WTC11 (cell line): ENCODE measurements at regions not wholly inside any gene's neighbourhood (a gene's known extent, or its start where the extent isn't known, plus 50 kb on each side); places are given as distances from the start of the nearest gene placed in this dataset.

ENCODE experiments used
- ATAC-seq: fragments of 200-7000 bp; cut with Tn5 transposase; 2 replicates; pipeline ENCODE4 v1.10.0; 2021; ENCODE audit warnings: mild to moderate bottlenecking, moderate library complexity
- CTCF ChIA-PET: fragments of 300-600 bp; sonication (Branson Sonifier 250); formaldehyde crosslinking; loops from one replicate; lab custom pipeline; 2021; ENCODE audit warnings: antibody characterized with exemption; lab: Charles Lee
- POLR2A ChIA-PET: fragments of 350-600 bp; sonication (Branson Sonifier 250); formaldehyde crosslinking; loops from one replicate; lab custom pipeline; 2021; ENCODE audit warnings: antibody characterized with exemption; lab: Charles Lee
- DNase-seq: peaks from one replicate; pipeline ENCODE4 v3.0.0; 2021; ENCODE audit warnings: low spot score
- H3K27ac Mint-ChIP-seq: 2 replicates; pipeline ENCODE4 v1.8.0; 2021; ENCODE audit warnings: mixed read lengths
- H3K27me3 Mint-ChIP-seq: 2 replicates; pipeline ENCODE4 v1.8.0; 2021; ENCODE audit warnings: low read depth, mild to moderate bottlenecking, moderate library complexity, mixed read lengths
- H3K36me3 Mint-ChIP-seq: 2 replicates; pipeline ENCODE4 v1.8.0; 2021; ENCODE audit warnings: mixed read lengths
- H3K4me1 Mint-ChIP-seq: 2 replicates; pipeline ENCODE4 v1.8.0; 2022; ENCODE audit warnings: mixed read lengths
- H3K4me3 Mint-ChIP-seq: 2 replicates; pipeline ENCODE4 v1.8.0; 2021; ENCODE audit warnings: mild to moderate bottlenecking, moderate library complexity, mixed read lengths
- H3K9me3 Mint-ChIP-seq: 2 replicates; pipeline ENCODE4 v1.8.0; 2021; ENCODE audit warnings: mixed read lengths
- CREB1 ChIP-seq: sonication (generic); formaldehyde crosslinking; IDR thresholded peaks from 2 replicates; pipeline ENCODE4 v1.8.0; 2023; ENCODE audit warnings: mild to moderate bottlenecking, missing genetic modification reagents
- EMX1 ChIP-seq: fragments of 250-450 bp; sonication (Bioruptor Pico); IDR thresholded peaks from 2 replicates; pipeline ENCODE4 v1.8.0; 2021; ENCODE audit warnings: mild to moderate bottlenecking
- ETV6 ChIP-seq: sonication (generic); formaldehyde crosslinking; IDR thresholded peaks from 2 replicates; pipeline ENCODE4 v1.8.1; 2022; ENCODE audit warnings: mild to moderate bottlenecking, missing genetic modification reagents
- GTF2I ChIP-seq: fragments of 250-450 bp; sonication (Bioruptor Pico); conservative IDR thresholded peaks from 2 replicates; pipeline ENCODE4 v1.4.0; 2021; ENCODE audit warnings: mild to moderate bottlenecking
- IRF2 ChIP-seq: sonication (generic); formaldehyde crosslinking; IDR thresholded peaks from 2 replicates; pipeline ENCODE4 v1.8.0; 2022; ENCODE audit warnings: low read depth, missing genetic modification reagents, borderline replicate concordance
- MXD4 ChIP-seq: fragments of 250-450 bp; sonication (Bioruptor Pico); IDR thresholded peaks from 2 replicates; pipeline ENCODE4 v1.8.0; 2021; ENCODE audit warnings: mild to moderate bottlenecking, moderate library complexity, borderline replicate concordance
- MYBL2 ChIP-seq: sonication (generic); formaldehyde crosslinking; IDR thresholded peaks from 2 replicates; pipeline ENCODE4 v1.8.1; 2023; ENCODE audit warnings: mild to moderate bottlenecking, moderate library complexity, missing genetic modification reagents
- NR2C2 ChIP-seq: sonication (generic); formaldehyde crosslinking; IDR thresholded peaks from 2 replicates; pipeline ENCODE4 v1.8.0; 2022; ENCODE audit warnings: mild to moderate bottlenecking, missing genetic modification reagents
- SMAD3 ChIP-seq: sonication (generic); formaldehyde crosslinking; IDR thresholded peaks from 2 replicates; pipeline ENCODE4 v1.8.0; 2022; ENCODE audit warnings: missing genetic modification reagents, mild to moderate bottlenecking, borderline replicate concordance
- TEAD1 ChIP-seq: sonication (generic); formaldehyde crosslinking; IDR thresholded peaks from 2 replicates; pipeline ENCODE4 v1.8.0; 2022; ENCODE audit warnings: mild to moderate bottlenecking, missing genetic modification reagents
- ZNF121 ChIP-seq: sonication (generic); formaldehyde crosslinking; IDR thresholded peaks from 2 replicates; pipeline ENCODE4 v1.8.0; 2023; ENCODE audit warnings: missing genetic modification reagents
- ZNF263 ChIP-seq: sonication (generic); formaldehyde crosslinking; IDR thresholded peaks from 2 replicates; pipeline ENCODE4 v1.8.1; 2022; ENCODE audit warnings: low read depth, mild to moderate bottlenecking, moderate library complexity, missing genetic modification reagents
- ZNF671 ChIP-seq: fragments of 250-450 bp; sonication (Bioruptor Pico); IDR thresholded peaks from 2 replicates; pipeline ENCODE4 v1.8.0; 2021; ENCODE audit warnings: mild to moderate bottlenecking
- TF ChIP-seq, protein P1 (sequence below): sonication (generic); formaldehyde crosslinking; IDR thresholded peaks from 2 replicates; pipeline ENCODE4 v1.8.1; 2022; ENCODE audit warnings: mild to moderate bottlenecking, moderate library complexity, missing genetic modification reagents
- TF ChIP-seq, protein P2 (sequence below): sonication (generic); formaldehyde crosslinking; IDR thresholded peaks from 2 replicates; pipeline ENCODE4 v1.8.0; 2023; ENCODE audit warnings: mild to moderate bottlenecking, missing genetic modification reagents
- TF ChIP-seq, protein P3 (sequence below): fragments of 250-450 bp; sonication (Bioruptor Pico); IDR thresholded peaks from 2 replicates; pipeline ENCODE4 v1.9.0; 2021; ENCODE audit warnings: moderate library complexity, mild to moderate bottlenecking, inconsistent platforms, borderline replicate concordance
- TF ChIP-seq, protein P4 (sequence below): sonication (generic); formaldehyde crosslinking; IDR thresholded peaks from 2 replicates; pipeline ENCODE4 v1.8.1; 2022; ENCODE audit warnings: missing genetic modification reagents, borderline replicate concordance
- TF ChIP-seq, protein P5 (sequence below): fragments of 200-600 bp; IDR thresholded peaks from 2 replicates; pipeline ENCODE4 v1.8.0; 2022; ENCODE audit warnings: antibody characterized with exemption

DNA sequence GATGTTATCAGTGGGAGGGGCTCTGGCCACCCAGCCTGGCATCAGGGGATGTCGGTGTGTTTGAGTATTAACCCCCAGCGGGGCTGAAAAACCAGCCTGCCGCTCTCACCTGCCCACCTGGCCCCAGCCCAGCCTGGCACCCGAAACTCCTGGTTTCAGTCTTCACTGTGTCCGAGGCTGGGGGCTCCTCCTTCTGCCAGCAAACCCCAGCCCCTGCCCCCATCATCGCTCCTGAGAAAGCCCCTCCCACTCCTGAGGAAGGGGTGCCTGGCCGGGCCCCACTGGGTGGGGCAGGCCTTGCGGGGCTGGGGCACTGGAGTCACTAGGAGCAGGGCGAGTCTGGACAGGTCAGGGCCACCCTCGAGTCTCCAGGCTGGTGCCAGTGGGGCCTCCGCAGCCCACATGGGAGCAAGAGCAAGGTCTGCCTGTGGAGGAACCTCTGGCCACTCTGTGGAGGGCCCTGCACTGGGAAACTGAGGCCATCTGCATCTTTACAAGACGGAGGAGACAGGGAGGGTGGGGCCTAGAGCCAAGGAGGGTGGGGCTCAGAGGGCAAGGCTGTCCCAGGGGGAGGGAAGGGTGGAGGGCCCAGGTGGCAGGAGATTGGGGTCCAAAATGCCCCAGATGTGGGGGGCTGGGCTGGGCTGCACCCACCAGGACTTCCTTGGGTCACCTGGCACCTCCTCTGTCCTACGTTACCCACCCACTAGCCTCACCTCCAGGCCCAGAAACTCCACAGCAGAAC is 51.5 kb upstream of the NOTCH1 start:
- peaks cover 13% of the 10 kb centered on the region for H3K9me3 Mint-ChIP-seq
- no peaks in the 10 kb centered on the region for H3K36me3 Mint-ChIP-seq
- ATAC-seq, result no peak; the same call in 1 of the 2 replicates
- TF ChIP-seq, protein P1, sequence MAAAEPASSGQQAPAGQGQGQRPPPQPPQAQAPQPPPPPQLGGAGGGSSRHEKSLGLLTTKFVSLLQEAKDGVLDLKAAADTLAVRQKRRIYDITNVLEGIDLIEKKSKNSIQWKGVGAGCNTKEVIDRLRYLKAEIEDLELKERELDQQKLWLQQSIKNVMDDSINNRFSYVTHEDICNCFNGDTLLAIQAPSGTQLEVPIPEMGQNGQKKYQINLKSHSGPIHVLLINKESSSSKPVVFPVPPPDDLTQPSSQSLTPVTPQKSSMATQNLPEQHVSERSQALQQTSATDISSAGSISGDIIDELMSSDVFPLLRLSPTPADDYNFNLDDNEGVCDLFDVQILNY (CRISPR knock-in tag), result no peak
- TF ChIP-seq ZNF121 (no peak), CREB1 (CRISPR knock-in tag) (no peak), SMAD3 (CRISPR knock-in tag) (no peak), MXD4 (CRISPR knock-in tag) (no peak), IRF2 (no peak), TEAD1 (CRISPR knock-in tag) (no peak), ZNF263 (no peak), GTF2I (no peak), NR2C2 (no peak), EMX1 (CRISPR knock-in tag) (no peak), MYBL2 (no peak), ZNF671 (CRISPR knock-in tag) (no peak)
- TF ChIP-seq, protein P2, sequence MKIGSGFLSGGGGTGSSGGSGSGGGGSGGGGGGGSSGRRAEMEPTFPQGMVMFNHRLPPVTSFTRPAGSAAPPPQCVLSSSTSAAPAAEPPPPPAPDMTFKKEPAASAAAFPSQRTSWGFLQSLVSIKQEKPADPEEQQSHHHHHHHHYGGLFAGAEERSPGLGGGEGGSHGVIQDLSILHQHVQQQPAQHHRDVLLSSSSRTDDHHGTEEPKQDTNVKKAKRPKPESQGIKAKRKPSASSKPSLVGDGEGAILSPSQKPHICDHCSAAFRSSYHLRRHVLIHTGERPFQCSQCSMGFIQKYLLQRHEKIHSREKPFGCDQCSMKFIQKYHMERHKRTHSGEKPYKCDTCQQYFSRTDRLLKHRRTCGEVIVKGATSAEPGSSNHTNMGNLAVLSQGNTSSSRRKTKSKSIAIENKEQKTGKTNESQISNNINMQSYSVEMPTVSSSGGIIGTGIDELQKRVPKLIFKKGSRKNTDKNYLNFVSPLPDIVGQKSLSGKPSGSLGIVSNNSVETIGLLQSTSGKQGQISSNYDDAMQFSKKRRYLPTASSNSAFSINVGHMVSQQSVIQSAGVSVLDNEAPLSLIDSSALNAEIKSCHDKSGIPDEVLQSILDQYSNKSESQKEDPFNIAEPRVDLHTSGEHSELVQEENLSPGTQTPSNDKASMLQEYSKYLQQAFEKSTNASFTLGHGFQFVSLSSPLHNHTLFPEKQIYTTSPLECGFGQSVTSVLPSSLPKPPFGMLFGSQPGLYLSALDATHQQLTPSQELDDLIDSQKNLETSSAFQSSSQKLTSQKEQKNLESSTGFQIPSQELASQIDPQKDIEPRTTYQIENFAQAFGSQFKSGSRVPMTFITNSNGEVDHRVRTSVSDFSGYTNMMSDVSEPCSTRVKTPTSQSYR (CRISPR knock-in tag), result no peak
- TF ChIP-seq, protein P3, sequence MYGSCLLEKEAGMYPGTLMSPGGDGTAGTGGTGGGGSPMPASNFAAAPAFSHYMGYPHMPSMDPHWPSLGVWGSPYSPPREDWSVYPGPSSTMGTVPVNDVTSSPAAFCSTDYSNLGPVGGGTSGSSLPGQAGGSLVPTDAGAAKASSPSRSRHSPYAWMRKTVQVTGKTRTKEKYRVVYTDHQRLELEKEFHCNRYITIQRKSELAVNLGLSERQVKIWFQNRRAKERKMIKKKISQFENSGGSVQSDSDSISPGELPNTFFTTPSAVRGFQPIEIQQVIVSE, result no peak
- TF ChIP-seq, protein P4, sequence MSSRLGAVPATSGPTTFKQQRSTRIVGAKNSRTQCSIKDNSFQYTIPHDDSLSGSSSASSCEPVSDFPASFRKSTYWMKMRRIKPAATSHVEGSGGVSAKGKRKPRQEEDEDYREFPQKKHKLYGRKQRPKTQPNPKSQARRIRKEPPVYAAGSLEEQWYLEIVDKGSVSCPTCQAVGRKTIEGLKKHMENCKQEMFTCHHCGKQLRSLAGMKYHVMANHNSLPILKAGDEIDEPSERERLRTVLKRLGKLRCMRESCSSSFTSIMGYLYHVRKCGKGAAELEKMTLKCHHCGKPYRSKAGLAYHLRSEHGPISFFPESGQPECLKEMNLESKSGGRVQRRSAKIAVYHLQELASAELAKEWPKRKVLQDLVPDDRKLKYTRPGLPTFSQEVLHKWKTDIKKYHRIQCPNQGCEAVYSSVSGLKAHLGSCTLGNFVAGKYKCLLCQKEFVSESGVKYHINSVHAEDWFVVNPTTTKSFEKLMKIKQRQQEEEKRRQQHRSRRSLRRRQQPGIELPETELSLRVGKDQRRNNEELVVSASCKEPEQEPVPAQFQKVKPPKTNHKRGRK (CRISPR knock-in tag), result no peak
- DNase-seq, result no peak
- no peak overlapping the region for H3K27ac Mint-ChIP-seq
- peaks cover 15% of the 10 kb centered on the region for H3K4me1 Mint-ChIP-seq
- no peak overlapping the region for H3K4me3 Mint-ChIP-seq
- ChIA-PET POLR2A (no interaction called here), CTCF (interaction anchor here (0.7 to 1.0 kb wide), 3 partner anchors 8 to 30 kb away, joined by 3 to 4 read pairs (median 3); no protein-coding TSS in a partner anchor)
- H3K27me3 Mint-ChIP-seq, result peaks cover 8% of the 10 kb centered on the region; the same call in 1 of the 2 replicates

DNA sequence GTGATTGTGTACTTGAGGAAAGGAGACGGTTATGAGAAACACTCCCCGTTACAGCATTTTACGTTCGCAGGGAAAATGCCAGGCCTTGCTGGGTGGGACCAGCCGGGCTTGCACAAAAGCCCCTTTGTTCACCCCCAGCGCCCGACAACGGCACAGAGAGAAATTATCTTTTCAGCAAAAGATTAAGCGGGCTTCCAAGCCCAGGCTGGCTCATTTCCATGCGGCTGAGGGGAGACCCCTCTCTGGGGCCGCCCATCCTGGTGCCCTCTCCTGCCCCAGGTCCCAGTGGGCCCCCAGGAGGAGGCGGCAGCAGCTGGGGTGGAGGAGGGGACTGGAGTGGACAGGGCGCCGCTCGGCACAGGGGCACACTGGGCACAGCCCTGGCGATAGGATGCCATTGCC is 50.8 kb upstream of the NOTCH1 start:
- no peak for DNase-seq
- peaks cover 13% of the 10 kb centered on the region for H3K9me3 Mint-ChIP-seq
- peaks cover 13% of the 10 kb centered on the region for H3K4me1 Mint-ChIP-seq
- no peaks in the 10 kb centered on the region for H3K36me3 Mint-ChIP-seq
- POLR2A ChIA-PET, result no interaction called here
- H3K4me3 Mint-ChIP-seq, result no peak overlapping the region
- TF ChIP-seq, protein P5, sequence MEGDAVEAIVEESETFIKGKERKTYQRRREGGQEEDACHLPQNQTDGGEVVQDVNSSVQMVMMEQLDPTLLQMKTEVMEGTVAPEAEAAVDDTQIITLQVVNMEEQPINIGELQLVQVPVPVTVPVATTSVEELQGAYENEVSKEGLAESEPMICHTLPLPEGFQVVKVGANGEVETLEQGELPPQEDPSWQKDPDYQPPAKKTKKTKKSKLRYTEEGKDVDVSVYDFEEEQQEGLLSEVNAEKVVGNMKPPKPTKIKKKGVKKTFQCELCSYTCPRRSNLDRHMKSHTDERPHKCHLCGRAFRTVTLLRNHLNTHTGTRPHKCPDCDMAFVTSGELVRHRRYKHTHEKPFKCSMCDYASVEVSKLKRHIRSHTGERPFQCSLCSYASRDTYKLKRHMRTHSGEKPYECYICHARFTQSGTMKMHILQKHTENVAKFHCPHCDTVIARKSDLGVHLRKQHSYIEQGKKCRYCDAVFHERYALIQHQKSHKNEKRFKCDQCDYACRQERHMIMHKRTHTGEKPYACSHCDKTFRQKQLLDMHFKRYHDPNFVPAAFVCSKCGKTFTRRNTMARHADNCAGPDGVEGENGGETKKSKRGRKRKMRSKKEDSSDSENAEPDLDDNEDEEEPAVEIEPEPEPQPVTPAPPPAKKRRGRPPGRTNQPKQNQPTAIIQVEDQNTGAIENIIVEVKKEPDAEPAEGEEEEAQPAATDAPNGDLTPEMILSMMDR, result no peak
- TF ChIP-seq SMAD3 (CRISPR knock-in tag) (no peak), ETV6 (no peak)
- CTCF ChIA-PET, result no interaction called here
- ATAC-seq, result no peak
- no peak overlapping the region for H3K27ac Mint-ChIP-seq
- H3K27me3 Mint-ChIP-seq, result peaks cover 8% of the 10 kb centered on the region; the same call in 1 of the 2 replicates
